GM23248 (cell line): ENCODE measurements at regions not wholly inside any gene's neighbourhood (a gene's known extent, or its start where the extent isn't known, plus 50 kb on each side); places are given as distances from the start of the nearest gene placed in this dataset.

Experiments used
- EZH2 ChIP-seq: fragments of 200-600 bp; sonication (generic); IDR thresholded peaks from 2 replicates; pipeline ENCODE4 v1.6.1; 2018; ENCODE audit warnings: antibody characterized with exemption, mild to moderate bottlenecking; ENCODE audit not compliant: insufficient read depth, poor library complexity, severe bottlenecking
- EZH2phosphoT487 ChIP-seq: fragments of 200-600 bp; sonication (generic); IDR thresholded peaks from 2 replicates; pipeline ENCODE4 v1.6.1; 2018; ENCODE audit warnings: antibody characterized with exemption, moderate library complexity, mild to moderate bottlenecking, low read depth; ENCODE audit not compliant: insufficient read depth

DNA sequence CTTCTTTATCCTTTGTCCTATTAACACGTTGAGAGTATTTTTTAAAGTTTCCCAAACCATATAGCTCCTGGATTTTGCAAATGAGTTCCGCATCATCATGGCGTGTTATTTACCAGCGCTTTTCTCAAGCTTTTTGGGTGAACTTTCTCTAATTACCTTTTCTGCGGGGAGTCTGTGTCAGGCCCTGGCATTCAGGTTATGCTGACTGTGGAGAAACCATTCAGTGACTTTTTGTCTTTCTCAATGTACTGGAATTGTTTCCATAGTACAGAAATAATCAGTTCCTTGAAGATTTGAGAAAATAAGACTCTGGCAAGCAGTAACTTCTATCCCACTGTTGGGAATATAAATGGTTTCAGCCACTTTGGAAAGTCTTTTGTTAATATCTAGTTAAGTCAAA, 115.3 kb downstream of the CDH26 start:
- TF ChIP-seq EZH2phosphoT487 (no peak), EZH2 (no peak)
